Body of pancreas (tissue), 4 donors: ENCODE measurements at regions not wholly inside any gene's neighbourhood (a gene's known extent, or its start where the extent isn't known, plus 50 kb on each side); places are given as distances from the start of the nearest gene placed in this dataset.

ENCODE experiments used
- POLR2A ChIP-seq, 3 donors: fragments of 450-650 bp; IDR thresholded peaks; one replicate each; pipeline ENCODE4 v1.6.1; 2016; ENCODE audit warnings: antibody characterized with exemption in 3 of 3, mild to moderate bottlenecking in 2 of 3
- TF ChIP-seq, protein P1 (sequence below), 7 experiments: fragments of 450-650 bp in 4 of 7; fragments of 200-600 bp in 3 of 7; sonication (generic) in 3 of 7; IDR thresholded peaks; one replicate each; pipeline ENCODE4 v1.5.1; 2016 to 2019; ENCODE audit warnings: antibody characterized with exemption in 7 of 7

DNA sequence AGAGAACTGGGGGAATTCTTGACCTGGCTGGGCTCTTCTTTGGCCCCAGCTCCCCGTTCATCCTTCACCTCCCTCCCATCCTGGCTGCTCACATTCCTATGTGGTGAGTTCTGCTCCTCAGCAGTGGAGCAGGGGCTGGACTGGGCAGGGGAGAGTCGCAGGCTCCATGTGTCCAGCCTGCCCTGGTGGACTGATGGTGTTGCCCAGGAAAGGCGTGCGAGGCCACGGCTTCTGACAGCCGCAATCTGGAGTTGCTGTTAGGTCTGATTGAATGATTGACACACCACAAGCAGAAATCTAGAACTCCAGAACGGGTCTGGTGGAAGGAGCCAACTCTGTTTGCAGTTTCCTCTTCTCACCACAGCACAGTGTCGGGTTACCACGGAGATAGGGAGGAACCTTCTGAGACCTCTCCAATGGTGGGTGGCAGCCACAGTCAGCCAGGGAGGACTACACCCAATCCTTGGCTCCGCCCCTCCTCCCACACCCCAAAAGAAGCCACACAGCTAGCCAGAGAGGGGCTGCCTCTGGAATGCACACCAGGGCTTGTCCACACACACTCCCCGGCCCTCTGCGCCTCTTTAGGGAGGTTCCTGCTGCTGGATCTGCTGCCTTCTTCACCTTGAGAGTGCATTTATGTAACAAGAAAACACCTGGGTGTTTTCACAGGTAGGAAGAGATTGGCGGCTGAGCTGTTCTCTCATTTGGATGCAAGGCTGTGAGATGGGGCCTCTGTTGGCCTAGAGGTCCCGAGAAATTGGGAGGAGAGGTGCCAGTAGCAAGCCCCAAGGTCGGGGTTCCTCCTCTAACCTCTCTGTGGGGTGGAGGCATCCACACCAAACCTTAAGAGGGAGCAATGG lies 56.4 kb upstream of the CD44 start:
- TF ChIP-seq, protein P1, sequence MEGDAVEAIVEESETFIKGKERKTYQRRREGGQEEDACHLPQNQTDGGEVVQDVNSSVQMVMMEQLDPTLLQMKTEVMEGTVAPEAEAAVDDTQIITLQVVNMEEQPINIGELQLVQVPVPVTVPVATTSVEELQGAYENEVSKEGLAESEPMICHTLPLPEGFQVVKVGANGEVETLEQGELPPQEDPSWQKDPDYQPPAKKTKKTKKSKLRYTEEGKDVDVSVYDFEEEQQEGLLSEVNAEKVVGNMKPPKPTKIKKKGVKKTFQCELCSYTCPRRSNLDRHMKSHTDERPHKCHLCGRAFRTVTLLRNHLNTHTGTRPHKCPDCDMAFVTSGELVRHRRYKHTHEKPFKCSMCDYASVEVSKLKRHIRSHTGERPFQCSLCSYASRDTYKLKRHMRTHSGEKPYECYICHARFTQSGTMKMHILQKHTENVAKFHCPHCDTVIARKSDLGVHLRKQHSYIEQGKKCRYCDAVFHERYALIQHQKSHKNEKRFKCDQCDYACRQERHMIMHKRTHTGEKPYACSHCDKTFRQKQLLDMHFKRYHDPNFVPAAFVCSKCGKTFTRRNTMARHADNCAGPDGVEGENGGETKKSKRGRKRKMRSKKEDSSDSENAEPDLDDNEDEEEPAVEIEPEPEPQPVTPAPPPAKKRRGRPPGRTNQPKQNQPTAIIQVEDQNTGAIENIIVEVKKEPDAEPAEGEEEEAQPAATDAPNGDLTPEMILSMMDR (IDR thresholded peaks at IDR 0.05) = peak in 4 of 7 experiments; percentile 13 to 30 (median 18)
- peak in 2 of 3 donors; percentile 21 to 35 for TF ChIP-seq POLR2A (IDR thresholded peaks at IDR 0.05)
